Stimulated activated CD4-positive, alpha-beta T cell treated with anti-CD3 and anti-CD28 coated beads, Interleukin-4, amount 100 ng/mL, for 24 hours (primary cell): ENCODE measurements at regions not wholly inside any gene's neighbourhood (a gene's known extent, or its start where the extent isn't known, plus 50 kb on each side); places are given as distances from the start of the nearest gene placed in this dataset.
"Not testable (repeated sequence)": the region's sequence is repeated elsewhere in the genome, so short reads cannot be mapped to it uniquely, and the experiment has no call there.

Source experiments
- DNase-seq: peaks from one replicate; pipeline ENCODE4 v3.0.0-alpha.2; 2020

DNA sequence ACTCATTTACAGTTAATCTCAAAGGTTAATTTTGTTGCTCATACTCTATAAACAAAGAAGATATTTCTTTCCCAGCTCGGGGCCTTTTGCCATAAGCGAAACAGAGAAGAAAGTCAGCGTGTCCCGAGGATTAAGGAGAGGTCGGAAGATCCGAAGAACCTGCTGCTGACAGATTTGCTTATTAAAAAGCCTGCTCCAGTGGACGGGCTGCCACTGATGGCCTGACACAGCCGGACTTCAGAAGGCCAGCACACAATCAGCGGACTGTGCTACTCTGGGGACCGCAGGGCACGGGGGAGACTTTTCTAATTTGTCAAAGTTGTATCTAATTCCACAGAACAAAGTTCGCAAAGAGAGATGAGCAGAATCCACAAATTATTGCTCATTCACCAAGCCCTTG lies 315.4 kb downstream of the ETAA1 start:
- no peak for DNase-seq

DNA sequence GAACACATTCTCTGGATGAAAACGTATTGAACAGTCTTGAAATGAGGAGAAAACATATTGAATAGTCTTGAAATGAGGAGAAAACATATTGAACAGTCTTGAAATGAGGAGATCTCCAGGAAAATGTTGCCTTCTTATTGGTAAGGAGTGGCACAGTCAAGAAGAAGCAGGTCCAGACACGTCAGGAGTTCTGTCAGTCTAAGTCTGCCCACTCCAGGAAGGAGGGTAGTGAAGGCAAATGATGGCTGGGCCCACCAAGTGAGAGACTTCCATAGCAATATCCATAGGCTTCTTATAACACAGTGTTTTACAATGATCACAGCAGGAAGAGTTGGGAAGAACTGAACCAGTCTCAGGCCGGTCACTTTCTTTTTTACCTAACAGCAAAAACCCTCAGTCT lies 316.2 kb downstream of the ETAA1 start:
- DNase-seq: no peak

GRCh38 chr2:67716895-67717396 lies 319.8 kb downstream of the ETAA1 start:
- no peak for DNase-seq

GRCh38 chr2:67717692-67718091 lies 320.6 kb downstream of the ETAA1 start:
- DNase-seq: no peak

- no peak for DNase-seq
Measured at GRCh38 chr2:67719351-67719750, 322.2 kb downstream of the ETAA1 start.

GRCh38 chr2:67721516-67721915 lies 324.4 kb downstream of the ETAA1 start:
- no peak for DNase-seq

- no peak for DNase-seq
Measured at GRCh38 chr2:67724261-67724660, 327.1 kb downstream of the ETAA1 start.

- no peak for DNase-seq
Measured at GRCh38 chr2:67725731-67726130, 328.6 kb downstream of the ETAA1 start.

DNA sequence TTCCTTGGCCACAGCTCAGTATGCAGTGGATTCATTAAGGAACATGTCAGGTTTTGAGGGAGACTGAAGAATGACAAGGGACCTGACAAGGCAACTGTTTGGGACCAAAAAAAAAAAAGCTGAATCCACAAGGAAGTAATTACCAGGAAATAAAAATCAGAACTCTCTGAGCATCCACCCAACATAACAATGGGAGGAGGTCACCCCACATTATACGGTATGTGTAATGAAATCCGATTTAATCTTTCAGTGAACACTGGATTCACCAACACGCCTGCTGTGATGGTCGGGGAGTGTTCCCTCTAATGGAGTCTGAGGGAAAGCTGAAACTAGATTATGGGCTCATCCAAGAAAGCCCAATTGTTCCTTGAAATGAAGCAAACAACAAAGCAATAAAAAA lies 329.3 kb downstream of the ETAA1 start:
- no peak for DNase-seq

GRCh38 chr2:67727131-67727530 lies 330.0 kb downstream of the ETAA1 start:
- DNase-seq: no peak

DNA sequence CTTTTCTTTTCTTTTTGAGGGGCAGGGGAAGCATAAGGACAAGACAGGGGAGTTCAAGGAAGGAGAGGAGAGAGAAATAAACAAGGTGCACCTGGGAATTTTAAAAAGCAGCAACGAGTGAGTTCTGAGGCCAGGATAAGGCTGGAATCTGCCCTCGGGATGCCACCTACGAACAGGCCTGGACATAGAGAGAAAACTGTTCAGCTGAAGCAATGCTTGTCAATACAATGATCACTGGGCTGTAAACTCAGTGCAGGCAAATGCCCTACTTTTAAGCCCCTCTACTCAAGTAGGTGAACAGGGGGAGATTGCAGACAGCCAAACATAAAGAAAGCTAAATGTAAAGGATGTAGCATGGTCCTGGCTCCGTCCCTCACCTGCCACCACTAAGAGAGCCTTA lies 330.5 kb downstream of the ETAA1 start:
- DNase-seq: no peak

GRCh38 chr2:67729474-67729873 lies 332.3 kb downstream of the ETAA1 start:
- DNase-seq: no peak

GRCh38 chr2:67733517-67733916 lies 329.3 kb downstream of the C1D start:
- DNase-seq: no peak

DNA sequence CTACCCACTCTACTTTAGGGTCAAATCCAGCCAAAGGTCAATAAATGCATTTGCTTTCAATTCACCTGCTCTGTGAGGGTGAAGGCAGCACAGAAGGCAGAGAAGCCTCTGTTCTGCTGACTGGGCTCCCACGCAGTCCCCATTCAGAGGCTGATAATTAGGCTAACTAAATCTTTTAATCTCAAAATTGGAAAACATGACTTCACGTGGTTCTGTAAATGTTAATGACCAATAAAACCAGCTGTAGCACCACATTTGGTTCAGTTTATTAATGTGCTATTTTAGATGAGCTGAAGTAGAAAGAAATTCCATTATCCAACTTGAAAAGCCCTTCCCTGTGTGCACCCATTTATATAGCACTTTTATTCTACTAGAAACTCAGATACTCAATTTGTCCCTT lies 310.6 kb downstream of the C1D start:
- no peak for DNase-seq

DNA sequence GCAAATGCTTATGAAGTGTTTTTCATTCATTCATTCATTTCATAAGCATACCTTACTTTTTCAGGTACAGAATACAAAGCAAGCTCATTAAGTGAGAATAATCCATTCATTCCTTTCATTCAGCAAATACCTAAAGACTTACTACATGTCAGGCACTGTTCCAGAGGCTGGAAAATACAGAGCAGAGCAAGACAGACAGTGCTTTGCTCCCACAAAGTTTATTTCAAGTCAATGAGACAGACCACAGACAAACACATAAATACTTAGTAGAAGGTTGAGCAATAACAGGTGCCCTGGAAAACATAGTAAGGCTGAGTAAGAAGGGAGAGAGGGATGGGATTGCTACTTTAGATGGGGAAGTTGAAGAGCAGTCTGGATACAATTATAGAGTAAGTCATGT lies 309.8 kb downstream of the C1D start:
- no peak for DNase-seq

- DNase-seq: no peak
Measured at GRCh38 chr2:67755156-67755882, 307.5 kb downstream of the C1D start.

DNA sequence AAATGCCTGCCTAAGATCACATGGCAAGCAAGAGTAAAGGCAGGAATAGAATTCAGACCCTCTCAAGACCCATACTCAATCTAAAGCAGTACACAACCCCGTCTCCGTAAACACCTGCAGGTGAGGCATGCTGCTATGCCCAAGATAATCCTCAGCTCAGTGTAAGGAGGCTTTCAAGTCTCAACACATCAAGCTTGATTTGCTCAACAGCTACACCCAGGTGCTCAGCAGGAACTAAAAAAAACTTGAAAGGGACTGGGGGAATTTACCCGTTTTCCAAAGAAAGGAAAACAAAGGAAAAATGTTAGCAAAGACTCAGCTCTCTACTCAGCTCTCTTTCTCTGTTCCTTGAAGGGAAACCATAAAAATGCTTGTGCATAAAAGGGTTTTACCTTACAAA lies 301.8 kb downstream of the C1D start:
- DNase-seq: no peak

DNA sequence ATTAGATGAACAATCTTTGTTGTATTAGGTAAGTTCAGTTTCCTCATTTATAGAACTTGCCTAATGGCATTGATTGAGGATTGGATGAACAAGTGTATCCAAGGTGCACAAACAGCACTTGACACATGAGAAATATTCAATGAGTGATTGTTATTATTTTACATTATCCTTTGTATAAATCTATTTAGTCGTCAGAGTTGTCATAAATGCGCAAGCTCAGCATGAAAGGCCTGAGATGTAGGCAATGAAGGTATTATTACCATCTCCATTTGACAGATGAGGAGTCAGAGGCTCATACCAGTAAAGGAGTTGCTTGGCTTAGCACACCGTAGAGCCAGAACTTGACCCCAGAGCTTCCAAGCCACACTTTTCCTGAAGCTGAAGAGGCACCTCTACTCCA lies 291.4 kb downstream of the C1D start:
- DNase-seq: no peak

- DNase-seq: no peak
Measured at GRCh38 chr2:67772216-67773170, 290.3 kb downstream of the C1D start.

- DNase-seq: no peak
Measured at GRCh38 chr2:67773851-67774250, 289.0 kb downstream of the C1D start.

DNA sequence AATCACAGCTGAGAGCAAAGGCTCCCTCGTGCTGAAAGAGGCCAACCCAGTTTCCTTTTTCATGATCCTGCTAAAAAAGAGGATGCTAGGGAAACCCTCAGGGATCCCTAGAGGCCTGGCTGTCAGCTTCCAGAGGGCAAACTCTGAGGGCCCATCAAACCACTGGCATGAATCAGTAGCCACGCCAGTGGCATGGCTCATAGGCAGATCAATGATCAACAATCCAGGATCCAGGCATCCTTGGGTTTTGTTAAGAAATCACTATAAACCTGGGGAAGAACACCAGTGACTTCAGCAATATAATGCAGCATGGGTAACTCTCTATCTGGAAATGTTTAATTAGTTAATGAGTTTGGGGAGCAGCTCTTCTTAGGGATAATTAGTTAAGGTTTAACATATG lies 286.5 kb downstream of the C1D start:
- DNase-seq: no peak

- no peak for DNase-seq
Measured at GRCh38 chr2:67777010-67777409, 285.8 kb downstream of the C1D start.

DNA sequence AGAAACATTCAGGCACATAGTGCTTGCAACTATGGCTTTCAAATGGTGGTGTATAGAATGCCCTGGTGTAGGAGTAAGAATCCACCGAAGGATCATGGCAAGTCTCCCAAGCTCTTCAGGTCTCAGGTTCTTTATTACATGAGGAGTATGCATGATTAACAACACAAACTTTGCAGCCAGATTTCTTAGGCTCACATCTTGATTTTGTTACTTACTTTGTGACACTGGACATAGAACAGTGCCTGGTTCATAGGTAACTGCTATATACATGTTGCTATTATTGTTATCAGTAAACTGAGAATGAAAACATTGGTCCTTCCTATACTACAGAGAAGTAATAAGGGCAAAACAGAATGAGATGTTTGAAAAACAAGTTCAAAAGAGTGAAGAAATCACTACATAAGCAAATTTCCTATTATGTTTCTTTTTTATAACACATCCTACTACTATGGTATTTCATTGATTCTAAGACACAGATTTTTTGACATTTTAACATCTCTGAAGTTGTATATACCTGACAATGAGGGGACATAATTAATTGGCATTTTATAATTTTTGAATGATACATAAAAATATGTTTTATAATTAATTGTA lies 284.9 kb downstream of the C1D start:
- DNase-seq: no peak

GRCh38 chr2:67780841-67781240 lies 282.0 kb downstream of the C1D start:
- DNase-seq: not testable (repeated sequence)
